ENCODE measurements at regions not wholly inside any gene's neighbourhood (a gene's known extent, or its start where the extent isn't known, plus 50 kb on each side); places are given as distances from the start of the nearest gene placed in this dataset.

GRCh38 chr3:80465746-80466145, 697.9 kb upstream of the ROBO1 start:
- H4K20me1 ChIP-seq (ENCODE audit: insufficient read depth, low read length) = no peaks in the 10 kb centered on the region
- BruUV-seq (replicated peaks) = no TSS peak
- H2AFZ ChIP-seq (ENCODE audit: low read length) = no peak overlapping the region
- POLR2A ChIA-PET = no interaction called here
- no peaks in the 10 kb centered on the region for H3K36me3 ChIP-seq (ENCODE audit: insufficient read depth, low read length)
- no peak overlapping the region for H3K4me3 ChIP-seq (ENCODE audit: low read depth, low read length, poor library complexity, severe bottlenecking)
- no peaks in the 10 kb centered on the region for H3K4me1 ChIP-seq (ENCODE audit: insufficient read depth, low read length, poor library complexity, severe bottlenecking)
- DNase-seq (ENCODE audit: low spot score) = no peak
- no peak overlapping the region for H3K4me2 ChIP-seq (ENCODE audit: low read length)
- H3K9me3 ChIP-seq (ENCODE audit: low read length) = no peaks in the 10 kb centered on the region
- H3K79me2 ChIP-seq (ENCODE audit: insufficient read depth, low read depth, low read length) = no peaks in the 10 kb centered on the region
- no peaks in the 10 kb centered on the region for H3K9me2 ChIP-seq (ENCODE audit: insufficient read depth, low read length)
- CTCF ChIA-PET (ENCODE audit: unreplicated experiment) = no interaction called here
- no peak overlapping the region for H3K27ac ChIP-seq (ENCODE audit: low read depth, low read length, poor library complexity, severe bottlenecking)
- no peak for TF ChIP-seq EZH2phosphoT487 (IDR thresholded peaks at IDR 0.05; ENCODE audit: borderline replicate concordance, low read depth, low read length)
- TF ChIP-seq CTCF (conservative IDR thresholded peaks at IDR 0.05; ENCODE audit: low read length) = no peak
- intact Hi-C loops (cut with micrococcal nuclease; ENCODE audit: unreplicated experiment) = no loop called here

GRCh38 chr3:80451393-80451792, 683.6 kb upstream of the ROBO1 start:
- CTCF ChIA-PET (ENCODE audit: unreplicated experiment) = no interaction called here
- TF ChIP-seq EZH2phosphoT487 (IDR thresholded peaks at IDR 0.05; ENCODE audit: borderline replicate concordance, low read depth, low read length) (no peak), CTCF (conservative IDR thresholded peaks at IDR 0.05; ENCODE audit: low read length) (no peak)
- no peaks in the 10 kb centered on the region for H4K20me1 ChIP-seq (ENCODE audit: insufficient read depth, low read length)
- H3K27ac ChIP-seq (ENCODE audit: low read depth, low read length, poor library complexity, severe bottlenecking) = no peak overlapping the region
- H3K4me2 ChIP-seq (ENCODE audit: low read length) = no peak overlapping the region
- H3K9me2 ChIP-seq (ENCODE audit: insufficient read depth, low read length) = no peaks in the 10 kb centered on the region
- no peaks in the 10 kb centered on the region for H3K36me3 ChIP-seq (ENCODE audit: insufficient read depth, low read length)
- DNase-seq (ENCODE audit: low spot score) = no peak
- no peak overlapping the region for H3K4me3 ChIP-seq (ENCODE audit: low read depth, low read length, poor library complexity, severe bottlenecking)
- intact Hi-C loops (cut with micrococcal nuclease; ENCODE audit: unreplicated experiment) = no loop called here
- no TSS peak for BruUV-seq (replicated peaks)
- no peak overlapping the region for H2AFZ ChIP-seq (ENCODE audit: low read length)
- POLR2A ChIA-PET = no interaction called here
- no peaks in the 10 kb centered on the region for H3K9me3 ChIP-seq (ENCODE audit: low read length)
- H3K79me2 ChIP-seq (ENCODE audit: insufficient read depth, low read depth, low read length) = no peaks in the 10 kb centered on the region
- H3K4me1 ChIP-seq (ENCODE audit: insufficient read depth, low read length, poor library complexity, severe bottlenecking) = no peaks in the 10 kb centered on the region

- no peaks in the 10 kb centered on the region for H3K9me3 ChIP-seq (ENCODE audit: low read length)
- no TSS peak for BruUV-seq (replicated peaks)
- CTCF ChIA-PET (ENCODE audit: unreplicated experiment) = no interaction called here
Observed at GRCh38 chr3:80445641-80446040, 677.8 kb upstream of the ROBO1 start.

More at GRCh38 chr3:80445641-80446040, 677.8 kb upstream of the ROBO1 start:
- no peak overlapping the region for H3K27ac ChIP-seq (ENCODE audit: low read depth, low read length, poor library complexity, severe bottlenecking)
- H3K36me3 ChIP-seq (ENCODE audit: insufficient read depth, low read length) = no peaks in the 10 kb centered on the region
- no peaks in the 10 kb centered on the region for H3K9me2 ChIP-seq (ENCODE audit: insufficient read depth, low read length)
- H3K4me1 ChIP-seq (ENCODE audit: insufficient read depth, low read length, poor library complexity, severe bottlenecking) = no peaks in the 10 kb centered on the region
- intact Hi-C loops (cut with micrococcal nuclease; ENCODE audit: unreplicated experiment) = no loop called here
- no peaks in the 10 kb centered on the region for H3K79me2 ChIP-seq (ENCODE audit: insufficient read depth, low read depth, low read length)
- TF ChIP-seq CTCF (conservative IDR thresholded peaks at IDR 0.05; ENCODE audit: low read length) = no peak
- TF ChIP-seq EZH2phosphoT487 (IDR thresholded peaks at IDR 0.05; ENCODE audit: borderline replicate concordance, low read depth, low read length) = no peak
- H3K4me2 ChIP-seq (ENCODE audit: low read length) = no peak overlapping the region
- no peak overlapping the region for H3K4me3 ChIP-seq (ENCODE audit: low read depth, low read length, poor library complexity, severe bottlenecking)
- H2AFZ ChIP-seq (ENCODE audit: low read length) = no peak overlapping the region
- no peak for DNase-seq (ENCODE audit: low spot score)
- POLR2A ChIA-PET = interaction anchor here (0.6 to 1.4 kb wide), 2 partner anchors 12 to 18 kb away, joined by 3 read pairs; no protein-coding TSS in a partner anchor
- no peaks in the 10 kb centered on the region for H4K20me1 ChIP-seq (ENCODE audit: insufficient read depth, low read length)
